Muscle of arm (tissue), 1 donor: ENCODE measurements at regions not wholly inside any gene's neighbourhood (a gene's known extent, or its start where the extent isn't known, plus 50 kb on each side); places are given as distances from the start of the nearest gene placed in this dataset.
"Not testable (repeated sequence)": the region's sequence is repeated elsewhere in the genome, so short reads cannot be mapped to it uniquely, and the experiment has no call there.

Experiments used
- DNase-seq: peaks from one replicate; pipeline ENCODE4 v3.0.0-alpha.2; 2013

GRCh38 chr13:70297189-70297616 is 189.0 kb upstream of the KLHL1 start:
- no peak for DNase-seq

GRCh38 chr13:70284371-70284770 is 176.1 kb upstream of the KLHL1 start:
- no peak for DNase-seq

- no peak for DNase-seq
These were observed 167.6 kb upstream of the KLHL1 start for GRCh38 chr13:70275841-70276240.

DNA sequence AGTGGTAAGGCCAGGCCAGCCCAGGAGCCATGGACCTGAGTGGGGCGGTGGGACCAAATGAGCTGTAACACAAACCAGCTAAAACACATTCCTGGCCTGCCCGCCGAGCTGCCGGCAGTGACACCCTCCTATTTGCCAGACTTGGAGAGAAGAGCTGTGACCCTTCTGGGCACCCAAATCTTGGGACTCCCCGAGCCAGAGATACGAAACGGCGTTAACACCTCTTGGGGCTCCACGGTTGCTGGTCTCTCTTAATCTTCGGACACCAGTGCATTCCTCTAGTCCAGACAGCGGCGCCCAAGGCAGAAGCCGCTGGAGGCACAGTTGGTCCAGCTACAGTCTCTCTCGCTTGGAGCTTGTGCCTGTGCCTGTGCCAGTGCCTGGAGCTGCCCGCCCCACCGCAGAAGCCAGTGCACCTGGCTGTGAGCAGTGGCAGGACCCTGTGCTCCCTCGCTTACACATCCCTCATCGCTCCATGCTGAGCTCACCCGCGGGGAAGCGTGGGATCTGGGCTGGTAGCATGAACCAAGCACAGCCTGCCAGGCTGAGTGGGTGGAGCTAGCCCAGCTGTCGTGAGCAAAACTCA is 147.2 kb upstream of the KLHL1 start:
- no peak for DNase-seq

GRCh38 chr13:70253834-70254233 is 145.6 kb upstream of the KLHL1 start:
- DNase-seq, result no peak

GRCh38 chr13:70253411-70253810 is 145.2 kb upstream of the KLHL1 start:
- DNase-seq, result no peak

- no peak for DNase-seq
These were observed 141.2 kb upstream of the KLHL1 start for GRCh38 chr13:70249332-70250064.

GRCh38 chr13:70237131-70237530 is 128.9 kb upstream of the KLHL1 start:
- DNase-seq, result no peak

DNA sequence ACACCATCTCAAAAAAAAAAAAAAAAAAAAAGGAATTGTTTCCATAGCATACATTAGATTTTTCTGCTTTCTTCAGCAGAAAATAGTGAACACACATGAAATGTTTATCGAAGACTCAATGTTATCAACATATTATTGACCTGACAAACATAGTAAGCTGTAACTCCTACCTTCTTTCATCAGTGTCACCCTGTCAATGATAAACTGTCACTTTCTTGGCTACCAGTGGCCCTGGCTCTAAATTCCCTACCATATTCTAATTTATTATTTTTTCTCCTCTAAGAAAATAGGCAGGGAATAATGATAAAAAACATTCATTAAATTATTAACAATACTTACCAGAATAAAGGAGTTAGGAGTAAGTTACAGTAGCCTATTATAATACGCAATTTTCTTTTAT is 127.3 kb upstream of the KLHL1 start:
- no peak for DNase-seq

DNA sequence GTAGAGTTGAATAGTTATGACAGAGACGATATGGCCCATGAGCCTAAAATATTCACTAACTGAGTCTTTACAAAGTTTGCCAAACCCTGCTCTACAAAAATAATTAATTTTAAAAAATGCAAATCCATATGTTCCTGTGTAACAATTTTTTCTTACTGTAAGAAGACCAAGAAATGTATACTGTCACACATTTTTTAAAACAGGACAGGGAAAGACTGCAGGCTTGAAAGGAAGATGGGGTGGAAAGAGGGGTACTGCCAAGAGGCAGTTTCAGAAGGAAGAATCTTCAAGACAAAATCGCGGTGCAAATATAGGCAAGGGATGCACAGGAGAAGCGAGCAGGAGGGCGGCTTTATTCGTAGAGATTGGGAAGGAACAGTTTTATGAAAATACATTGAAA is 115.7 kb upstream of the KLHL1 start:
- no peak for DNase-seq

GRCh38 chr13:70222926-70223325 is 114.7 kb upstream of the KLHL1 start:
- DNase-seq, result no peak

GRCh38 chr13:70218618-70219017 is 110.4 kb upstream of the KLHL1 start:
- no peak for DNase-seq

DNA sequence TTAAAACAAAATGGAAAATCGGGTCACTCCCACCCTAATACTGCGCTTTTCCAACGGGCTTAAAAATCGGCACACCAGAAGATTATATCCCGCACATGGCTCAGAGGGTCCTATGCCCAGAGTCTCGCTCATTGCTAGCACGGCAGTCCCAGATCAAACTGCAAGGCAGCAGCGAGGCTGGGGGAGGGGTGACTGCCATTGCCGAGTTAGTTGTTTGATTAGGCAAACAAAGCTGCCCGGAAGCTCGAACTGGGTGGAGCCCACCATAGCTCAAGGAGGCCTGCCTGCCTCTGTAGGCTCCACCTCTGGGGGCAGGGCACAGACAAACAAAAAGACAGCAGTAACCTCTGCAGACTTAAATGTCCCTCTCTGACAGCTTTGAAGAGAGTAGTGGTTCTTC is 100.7 kb upstream of the KLHL1 start:
- DNase-seq, result not testable (repeated sequence)

GRCh38 chr13:70206671-70207070 is 98.4 kb upstream of the KLHL1 start:
- DNase-seq, result no peak

GRCh38 chr13:70203661-70204229 is 95.5 kb upstream of the KLHL1 start:
- DNase-seq, result no peak

GRCh38 chr13:70191034-70191433 is 82.8 kb upstream of the KLHL1 start:
- no peak for DNase-seq

DNA sequence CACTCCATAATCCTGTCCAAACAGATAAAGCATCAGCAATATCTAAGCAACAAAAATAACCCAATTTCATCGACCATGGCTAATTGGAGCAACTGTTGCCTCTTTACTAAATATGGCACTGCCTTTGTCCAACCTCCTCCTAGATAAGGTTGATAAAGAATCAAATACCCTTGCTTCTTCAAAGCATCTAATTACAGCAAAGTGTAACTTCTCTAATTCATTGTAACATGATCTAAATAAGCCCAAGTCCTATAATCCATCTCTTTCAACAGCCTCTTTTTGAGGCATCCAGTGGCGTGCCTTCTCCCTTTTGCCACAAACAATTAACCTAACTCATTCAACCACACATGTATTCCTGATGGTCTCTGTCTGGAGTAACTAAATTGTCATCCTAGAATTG is 81.7 kb upstream of the KLHL1 start:
- DNase-seq, result no peak

- DNase-seq, result no peak
These were observed 80.3 kb upstream of the KLHL1 start for GRCh38 chr13:70188567-70188966.

- no peak for DNase-seq
These were observed 74.8 kb upstream of the KLHL1 start for GRCh38 chr13:70183041-70183440.
